HepG2 (cell line): ENCODE measurements at regions not wholly inside any gene's neighbourhood (a gene's known extent, or its start where the extent isn't known, plus 50 kb on each side); places are given as distances from the start of the nearest gene placed in this dataset.

Experiments
- ATAC-seq: fragments of 200-7000 bp; cut with Tn5 transposase; 3 replicates; pipeline ENCODE4 v1.9.1; 2020; ENCODE audit warnings: mild to moderate bottlenecking, moderate library complexity
- BruUV-seq: library from RNA; stranded (reverse); fragments of 400-500 nt; replicated peaks from 2 replicates; lab custom pipeline; 2021; lab: Mats Ljungman, UMichigan
- CTCF ChIA-PET: fragments of 300-600 bp; formaldehyde crosslinking; extraction: SDS; loops from one replicate; lab custom pipeline; 2021; ENCODE audit warnings: low total read pairs, inconsistent platforms, low intra/inter-chr PET ratio; lab: Yijun Ruan, JAX
- POLR2A ChIA-PET: fragments of 350-600 bp; sonication (Branson Sonifier 250); formaldehyde crosslinking; loops from one replicate; lab custom pipeline; 2020; ENCODE audit warnings: antibody characterized with exemption, inconsistent platforms; lab: Yijun Ruan, JAX
- DNase-seq: peaks from one replicate; pipeline ENCODE4 v3.0.0-alpha.2; 2015; ENCODE audit warnings: low spot score
- FAIRE-seq: peaks from 3 replicates; lab custom pipeline; 2011; peaks lifted over from hg19 to GRCh38; lab: Jason Lieb, UNC
- H2AFZ ChIP-seq: one replicate; pipeline ENCODE4 v1.6.1; 2011; ENCODE audit warnings: low read length, inconsistent platforms
- H3K27ac ChIP-seq: fragments of 300-600 bp; 3 replicates; pipeline ENCODE4 v1.8.0; 2011; ENCODE audit warnings: mixed run types, mild to moderate bottlenecking, mixed read lengths, low read length, inconsistent platforms; ENCODE audit not compliant: insufficient read depth; ENCODE audit errors: extremely low read length
- H3K27me3 ChIP-seq, 2 experiments: fragments of 200-600 bp in 1 of 2; 2 replicates in 1 of 2; 3 replicates in 1 of 2; pipeline versions ENCODE4 v1.6.0 to v1.8.0; 2011; ENCODE audit warnings: low read length in 2 of 2, mild to moderate bottlenecking in 2 of 2, moderate library complexity in 2 of 2, inconsistent platforms in 1 of 2; ENCODE audit not compliant: insufficient read depth in 2 of 2, control insufficient read depth in 1 of 2
- H3K36me3 ChIP-seq, 2 experiments: fragments of 200-600 bp in 1 of 2; replicated peaks in 1 of 2; 2 replicates in 1 of 2; 3 replicates in 1 of 2; pipeline versions ENCODE4 v1.5.1 to v1.8.0; 2011; ENCODE audit warnings: low read length in 2 of 2, inconsistent platforms in 1 of 2; ENCODE audit not compliant: insufficient read depth in 2 of 2, control insufficient read depth in 1 of 2
- H3K4me1 ChIP-seq: 2 replicates; pipeline ENCODE4 v1.5.1; 2012; ENCODE audit warnings: low read length, inconsistent platforms; ENCODE audit not compliant: insufficient read depth
- H3K4me2 ChIP-seq: 2 replicates; pipeline ENCODE4 v1.6.0; 2011; ENCODE audit warnings: low read depth, low read length, inconsistent platforms
- H3K4me3 ChIP-seq, 3 experiments: fragments of 200-600 bp in 1 of 3; sonication (generic), shearing (Covaris generic) in 1 of 3; replicated peaks in 1 of 3; 2 replicates each; pipeline ENCODE4 v1.5.1; 2011 to 2016; ENCODE audit warnings: low read length in 3 of 3, inconsistent platforms in 2 of 3, low read depth in 2 of 3, mild to moderate bottlenecking in 2 of 3, control low read depth in 1 of 3, mixed read lengths in 1 of 3; ENCODE audit not compliant: insufficient read depth in 1 of 3
- H3K79me2 ChIP-seq: one replicate; pipeline ENCODE4 v1.6.1; 2011; ENCODE audit warnings: low read length, inconsistent platforms; ENCODE audit not compliant: insufficient read depth
- H3K9ac ChIP-seq: 2 replicates; pipeline ENCODE4 v1.6.0; 2011; ENCODE audit warnings: mild to moderate bottlenecking, low read depth, low read length, inconsistent platforms; ENCODE audit not compliant: insufficient read depth
- H3K9me3 ChIP-seq: 2 replicates; pipeline ENCODE4 v1.5.1; 2012; ENCODE audit warnings: mild to moderate bottlenecking, low read length
- H4K20me1 ChIP-seq: 2 replicates; pipeline ENCODE4 v1.6.0; 2011; ENCODE audit warnings: inconsistent platforms, mild to moderate bottlenecking, low read length, moderate library complexity; ENCODE audit not compliant: insufficient read depth
- ATF5 ChIP-seq: sonication (generic); formaldehyde crosslinking; IDR thresholded peaks from 2 replicates; pipeline ENCODE4 v1.4.0; 2020; ENCODE audit warnings: mild to moderate bottlenecking, low read depth, missing genetic modification reagents
- REL ChIP-seq: sonication (generic); formaldehyde crosslinking; conservative IDR thresholded peaks from 2 replicates; pipeline ENCODE4 v1.8.0; 2022; ENCODE audit warnings: mild to moderate bottlenecking, missing genetic modification reagents, moderate library complexity
- SRSF9 ChIP-seq: fragments of 200-400 bp; formaldehyde crosslinking; IDR thresholded peaks from 2 replicates; pipeline ENCODE4 v1.6.1; 2018; ENCODE audit warnings: borderline replicate concordance, mild to moderate bottlenecking, low read depth, low read length; ENCODE audit not compliant: insufficient read depth, poor library complexity, severe bottlenecking
- SRY ChIP-seq: sonication (generic); formaldehyde crosslinking; IDR thresholded peaks from 2 replicates; pipeline ENCODE4 v1.8.0; 2022; ENCODE audit warnings: mild to moderate bottlenecking, missing genetic modification reagents
- ZBTB38 ChIP-seq: sonication (generic); formaldehyde crosslinking; IDR thresholded peaks from 2 replicates; pipeline ENCODE4 v1.5.1; 2020; ENCODE audit warnings: mild to moderate bottlenecking, missing genetic modification reagents
- ZNF317 ChIP-seq: sonication (generic); formaldehyde crosslinking; IDR thresholded peaks from 2 replicates; pipeline ENCODE4 v1.5.0; 2020; ENCODE audit warnings: mild to moderate bottlenecking, missing genetic modification reagents
- ZNF577 ChIP-seq: sonication (generic); formaldehyde crosslinking; IDR thresholded peaks from 2 replicates; pipeline ENCODE4 v1.4.0; 2020; ENCODE audit warnings: mild to moderate bottlenecking, low read depth, missing genetic modification reagents, borderline replicate concordance
- ZSCAN31 ChIP-seq: sonication (generic); formaldehyde crosslinking; IDR thresholded peaks from 2 replicates; pipeline ENCODE4 v1.5.0; 2020; ENCODE audit warnings: low read depth, mild to moderate bottlenecking, missing genetic modification reagents
- in situ Hi-C: cut with HindIII; loops from 2 replicates; pipeline ENCODE4 v1.10.0; 2017; ENCODE audit warnings: low pct_unique_long_range_greater_than_20kb; ENCODE audit not compliant: extremely low pct_ligation_motif_present
- intact Hi-C: fragments of 100-400 bp; cut with micrococcal nuclease; formaldehyde crosslinking; loops from one replicate; pipeline ENCODE4 v1.10.0; 2022; ENCODE audit not compliant: unreplicated experiment
- TF ChIP-seq, protein P1 (sequence below): sonication (generic); formaldehyde crosslinking; IDR thresholded peaks from 2 replicates; pipeline ENCODE4 v1.4.0; 2020; ENCODE audit warnings: missing genetic modification reagents, borderline replicate concordance

GRCh38 chr1:222182641-222183040, 365.3 kb downstream of the HHIPL2 start:
- Histone ChIP-seq H3K4me2 (no peak overlapping the region), H3K36me3 (no peaks in the 10 kb centered on the region), H3K79me2 (no peaks in the 10 kb centered on the region), H2AFZ (no peak overlapping the region), H4K20me1 (no peaks in the 10 kb centered on the region), H3K9me3 (no peaks in the 10 kb centered on the region), H3K27me3 (no peaks in the 10 kb centered on the region), H3K9ac (no peak overlapping the region), H3K27ac (no peak overlapping the region), H3K4me1 (no peaks in the 10 kb centered on the region), H3K4me3 (no peak overlapping the region)
- FAIRE-seq, result no peak
- ATAC-seq, result no peak
- no TSS peak for BruUV-seq
- intact Hi-C loops (no loop called here), in situ Hi-C loops (no loop called here)
- POLR2A ChIA-PET, result no interaction called here
- CTCF ChIA-PET, result no interaction called here
- TF ChIP-seq ZBTB38 (CRISPR knock-in tag) (no peak), SRY (no peak), SRSF9 (no peak), ZSCAN31 (no peak), ATF5 (no peak), ZNF317 (no peak), REL (no peak), ZNF577 (CRISPR knock-in tag) (no peak)
- TF ChIP-seq, protein P1, sequence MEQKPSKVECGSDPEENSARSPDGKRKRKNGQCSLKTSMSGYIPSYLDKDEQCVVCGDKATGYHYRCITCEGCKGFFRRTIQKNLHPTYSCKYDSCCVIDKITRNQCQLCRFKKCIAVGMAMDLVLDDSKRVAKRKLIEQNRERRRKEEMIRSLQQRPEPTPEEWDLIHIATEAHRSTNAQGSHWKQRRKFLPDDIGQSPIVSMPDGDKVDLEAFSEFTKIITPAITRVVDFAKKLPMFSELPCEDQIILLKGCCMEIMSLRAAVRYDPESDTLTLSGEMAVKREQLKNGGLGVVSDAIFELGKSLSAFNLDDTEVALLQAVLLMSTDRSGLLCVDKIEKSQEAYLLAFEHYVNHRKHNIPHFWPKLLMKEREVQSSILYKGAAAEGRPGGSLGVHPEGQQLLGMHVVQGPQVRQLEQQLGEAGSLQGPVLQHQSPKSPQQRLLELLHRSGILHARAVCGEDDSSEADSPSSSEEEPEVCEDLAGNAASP (CRISPR knock-in tag), result no peak
- DNase-seq, result no peak
